DND-41 (cell line): ENCODE measurements at regions not wholly inside any gene's neighbourhood (a gene's known extent, or its start where the extent isn't known, plus 50 kb on each side); places are given as distances from the start of the nearest gene placed in this dataset.

Experiments used
- ATAC-seq: fragments of 200-7000 bp; cut with Tn5 transposase; 3 replicates; pipeline ENCODE4 v1.9.1; 2021; ENCODE audit warnings: low read depth; ENCODE audit not compliant: insufficient read depth
- DNase-seq: peaks from one replicate; pipeline ENCODE4 v3.0.0-alpha.2; 2020
- H2AFZ ChIP-seq: 2 replicates; pipeline ENCODE4 v1.6.0; 2012; ENCODE audit warnings: low read depth, low read length
- H3K27ac ChIP-seq: 2 replicates; pipeline ENCODE4 v1.5.1; 2012; ENCODE audit warnings: low read length, inconsistent platforms
- H3K27me3 ChIP-seq: fragments of 200-600 bp; sonication (generic); 2 replicates; pipeline ENCODE4 v1.6.0; 2012; ENCODE audit warnings: low read length, mild to moderate bottlenecking, inconsistent platforms; ENCODE audit not compliant: insufficient read depth, poor library complexity
- H3K36me3 ChIP-seq: 2 replicates; pipeline ENCODE4 v1.5.1; 2012; ENCODE audit warnings: low read length, inconsistent platforms; ENCODE audit not compliant: insufficient read depth
- H3K4me1 ChIP-seq: 2 replicates; pipeline ENCODE4 v1.5.1; 2012; ENCODE audit warnings: mild to moderate bottlenecking, low read length; ENCODE audit not compliant: insufficient read depth
- H3K4me2 ChIP-seq: 2 replicates; pipeline ENCODE4 v1.6.0; 2012; ENCODE audit warnings: mild to moderate bottlenecking, moderate library complexity, low read length, inconsistent platforms; ENCODE audit not compliant: insufficient read depth
- H3K4me3 ChIP-seq, 2 experiments: fragments of 200-600 bp in 1 of 2; shearing (Covaris generic) in 1 of 2; 2 replicates each; pipeline ENCODE4 v1.5.1; 2012 to 2016; ENCODE audit warnings: inconsistent platforms in 2 of 2, low read length in 2 of 2, mild to moderate bottlenecking in 2 of 2, low read depth in 1 of 2, moderate library complexity in 1 of 2
- H3K79me2 ChIP-seq: 2 replicates; pipeline ENCODE4 v1.6.0; 2012; ENCODE audit warnings: low read length, inconsistent platforms; ENCODE audit not compliant: insufficient read depth
- H3K9ac ChIP-seq: 2 replicates; pipeline ENCODE4 v1.6.0; 2012; ENCODE audit warnings: low read depth, mild to moderate bottlenecking, inconsistent platforms, low read length, moderate library complexity
- H3K9me3 ChIP-seq: 2 replicates; pipeline ENCODE4 v1.5.1; 2012; ENCODE audit warnings: low read length, moderate library complexity, mild to moderate bottlenecking, inconsistent platforms; ENCODE audit not compliant: insufficient read depth, severe bottlenecking
- H4K20me1 ChIP-seq: 2 replicates; pipeline ENCODE4 v1.6.0; 2012; ENCODE audit warnings: low read length; ENCODE audit not compliant: insufficient read depth
- CTCF ChIP-seq: IDR thresholded peaks from 2 replicates; pipeline ENCODE4 v1.5.1; 2012; ENCODE audit warnings: borderline replicate concordance, low read length, moderate library complexity, mild to moderate bottlenecking; ENCODE audit not compliant: poor library complexity, severe bottlenecking; ENCODE audit errors: extremely low read depth
- EZH2 ChIP-seq: IDR thresholded peaks from 3 replicates; pipeline ENCODE4 v1.6.1; 2012; ENCODE audit warnings: borderline replicate concordance, low read depth, mild to moderate bottlenecking, moderate library complexity, low read length, inconsistent platforms; ENCODE audit not compliant: severe bottlenecking

- Histone ChIP-seq H4K20me1 (no peaks in the 10 kb centered on the region), H2AFZ (no peak overlapping the region), H3K27me3 (no peaks in the 10 kb centered on the region), H3K4me2 (no peak overlapping the region), H3K4me1 (no peaks in the 10 kb centered on the region), H3K79me2 (no peaks in the 10 kb centered on the region), H3K9me3 (no peaks in the 10 kb centered on the region), H3K4me3 (no peak overlapping the region), H3K9ac (no peak overlapping the region), H3K36me3 (no peaks in the 10 kb centered on the region), H3K27ac (no peak overlapping the region)
- TF ChIP-seq CTCF, result no peak
- no peak for TF ChIP-seq EZH2
- DNase-seq (no peak), ATAC-seq (no peak)
Measured at GRCh38 chr9:592225-592624, 249.3 kb upstream of the DMRT1 start.

GRCh38 chr9:592733-593132 is 248.8 kb upstream of the DMRT1 start:
- DNase-seq (no peak), ATAC-seq (no peak)
- Histone ChIP-seq H3K36me3 (no peaks in the 10 kb centered on the region), H3K4me3 (no peak overlapping the region), H3K27me3 (no peaks in the 10 kb centered on the region), H3K79me2 (no peaks in the 10 kb centered on the region), H3K27ac (no peak overlapping the region), H4K20me1 (no peaks in the 10 kb centered on the region), H3K9me3 (no peaks in the 10 kb centered on the region), H3K9ac (no peak overlapping the region), H2AFZ (no peak overlapping the region), H3K4me2 (no peak overlapping the region), H3K4me1 (no peaks in the 10 kb centered on the region)
- TF ChIP-seq EZH2, result no peak
- no peak for TF ChIP-seq CTCF

GRCh38 chr9:593809-594208 is 247.7 kb upstream of the DMRT1 start:
- Histone ChIP-seq H3K9ac (no peak overlapping the region), H2AFZ (no peak overlapping the region), H3K79me2 (no peaks in the 10 kb centered on the region), H3K27ac (no peak overlapping the region), H3K27me3 (no peaks in the 10 kb centered on the region), H3K4me3 (no peak overlapping the region), H3K4me1 (no peaks in the 10 kb centered on the region), H3K36me3 (no peaks in the 10 kb centered on the region), H4K20me1 (no peaks in the 10 kb centered on the region), H3K4me2 (no peak overlapping the region), H3K9me3 (no peaks in the 10 kb centered on the region)
- DNase-seq (no peak), ATAC-seq (no peak)
- TF ChIP-seq EZH2, result no peak
- TF ChIP-seq CTCF, result no peak

GRCh38 chr9:596703-597102 is 244.8 kb upstream of the DMRT1 start:
- Histone ChIP-seq H3K27me3 (no peaks in the 10 kb centered on the region), H4K20me1 (no peaks in the 10 kb centered on the region), H3K9ac (no peak overlapping the region), H3K4me3 (no peak overlapping the region), H3K9me3 (no peaks in the 10 kb centered on the region), H3K27ac (no peak overlapping the region), H3K4me1 (no peaks in the 10 kb centered on the region), H3K79me2 (no peaks in the 10 kb centered on the region), H2AFZ (no peak overlapping the region), H3K36me3 (no peaks in the 10 kb centered on the region), H3K4me2 (no peak overlapping the region)
- DNase-seq (no peak), ATAC-seq (no peak)
- TF ChIP-seq EZH2 (no peak), CTCF (no peak)
